Smooth muscle cell (in vitro differentiated cells): ENCODE measurements at regions not wholly inside any gene's neighbourhood (a gene's known extent, or its start where the extent isn't known, plus 50 kb on each side); places are given as distances from the start of the nearest gene placed in this dataset.

Source experiments
- DNase-seq: peaks from one replicate; lab custom pipeline; 2025; ENCODE audit not compliant: unreplicated experiment; lab: John Stamatoyannopoulos, UW
- H2AFZ ChIP-seq: fragments of 200-600 bp; sonication (generic); 2 replicates; pipeline ENCODE4 v1.6.0; 2016; ENCODE audit warnings: antibody characterized with exemption, low read depth, mild to moderate bottlenecking
- H3F3A ChIP-seq: fragments of 200-600 bp; sonication (generic); 2 replicates; pipeline ENCODE4 v1.6.0; 2017; ENCODE audit warnings: antibody characterized with exemption, low read depth
- H3K27ac ChIP-seq: fragments of 200-600 bp; sonication (generic); 2 replicates; pipeline ENCODE4 v1.5.1; 2016; ENCODE audit warnings: low read depth, mild to moderate bottlenecking
- H3K27me3 ChIP-seq: fragments of 200-600 bp; sonication (generic); 2 replicates; pipeline ENCODE4 v1.6.1; 2016; ENCODE audit warnings: low read depth, mild to moderate bottlenecking
- H3K36me3 ChIP-seq: fragments of 200-600 bp; sonication (generic); 2 replicates; pipeline ENCODE4 v1.5.1; 2016; ENCODE audit warnings: low read depth
- H3K4me1 ChIP-seq: fragments of 200-600 bp; sonication (generic); 2 replicates; pipeline ENCODE4 v1.5.1; 2016; ENCODE audit warnings: low read depth
- H3K4me2 ChIP-seq: fragments of 200-600 bp; sonication (generic); 2 replicates; pipeline ENCODE4 v1.6.0; 2016; ENCODE audit warnings: mild to moderate bottlenecking
- H3K4me3 ChIP-seq: fragments of 200-600 bp; sonication (generic); 2 replicates; pipeline ENCODE4 v1.5.1; 2016; ENCODE audit warnings: mild to moderate bottlenecking
- H3K79me2 ChIP-seq: fragments of 200-600 bp; sonication (generic); 2 replicates; pipeline ENCODE4 v1.6.0; 2016; ENCODE audit warnings: low read depth, mild to moderate bottlenecking
- H3K9ac ChIP-seq: fragments of 200-600 bp; sonication (generic); 2 replicates; pipeline ENCODE4 v1.6.0; 2016; ENCODE audit warnings: low read depth
- H3K9me3 ChIP-seq: fragments of 200-600 bp; sonication (generic); replicated peaks from 2 replicates; pipeline ENCODE4 v1.5.1; 2016; ENCODE audit warnings: low read depth
- H4K20me1 ChIP-seq: fragments of 200-600 bp; sonication (generic); 2 replicates; pipeline ENCODE4 v1.6.0; 2016; ENCODE audit warnings: low read depth
- WGBS: methylation state at CpG from one replicate; pipeline ENCODE4 v1.1.7; 2016; ENCODE audit warnings: low lambda C conversion rate; 5-methylcytosine and 5-hydroxymethylcytosine counted together
- TF ChIP-seq, protein P1 (sequence below): fragments of 200-600 bp; sonication (generic); IDR thresholded peaks from 2 replicates; pipeline ENCODE4 v1.5.1; 2017; ENCODE audit warnings: borderline replicate concordance, mild to moderate bottlenecking, antibody characterized with exemption; ENCODE audit not compliant: insufficient read depth, poor library complexity, severe bottlenecking

DNA sequence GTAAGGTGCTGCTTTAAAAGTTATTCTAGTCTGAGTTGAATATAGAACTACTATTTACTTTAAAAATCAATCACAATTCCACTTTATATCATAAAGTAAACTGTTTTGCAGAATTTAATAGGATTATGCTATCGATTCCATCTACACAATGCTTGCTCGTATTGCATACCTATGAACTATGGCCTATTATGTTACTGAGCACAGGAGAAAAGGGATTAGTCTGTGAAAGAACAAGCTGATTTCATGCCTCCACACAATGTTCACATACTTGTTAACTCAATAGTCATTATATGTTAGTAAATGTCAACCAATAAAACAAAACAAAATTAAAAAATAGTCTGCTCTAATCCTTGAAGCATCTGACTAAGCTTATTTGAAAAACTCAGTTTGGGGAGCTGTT lies 223.6 kb downstream of the PCDH10 start:
- Histone ChIP-seq H3K4me1 (no peaks in the 10 kb centered on the region), H3K27ac (no peak overlapping the region), H3K9me3 (no peaks in the 10 kb centered on the region), H3K4me2 (no peak overlapping the region), H3K27me3 (no peaks in the 10 kb centered on the region), H3F3A (no peaks in the 10 kb centered on the region), H2AFZ (no peak overlapping the region), H3K79me2 (no peaks in the 10 kb centered on the region), H4K20me1 (no peaks in the 10 kb centered on the region), H3K9ac (no peak overlapping the region), H3K36me3 (no peaks in the 10 kb centered on the region), H3K4me3 (no peak overlapping the region)
- 97% methylated on average over 2 of the region's 2 CpGs for WGBS
- no peak for DNase-seq
- TF ChIP-seq, protein P1, sequence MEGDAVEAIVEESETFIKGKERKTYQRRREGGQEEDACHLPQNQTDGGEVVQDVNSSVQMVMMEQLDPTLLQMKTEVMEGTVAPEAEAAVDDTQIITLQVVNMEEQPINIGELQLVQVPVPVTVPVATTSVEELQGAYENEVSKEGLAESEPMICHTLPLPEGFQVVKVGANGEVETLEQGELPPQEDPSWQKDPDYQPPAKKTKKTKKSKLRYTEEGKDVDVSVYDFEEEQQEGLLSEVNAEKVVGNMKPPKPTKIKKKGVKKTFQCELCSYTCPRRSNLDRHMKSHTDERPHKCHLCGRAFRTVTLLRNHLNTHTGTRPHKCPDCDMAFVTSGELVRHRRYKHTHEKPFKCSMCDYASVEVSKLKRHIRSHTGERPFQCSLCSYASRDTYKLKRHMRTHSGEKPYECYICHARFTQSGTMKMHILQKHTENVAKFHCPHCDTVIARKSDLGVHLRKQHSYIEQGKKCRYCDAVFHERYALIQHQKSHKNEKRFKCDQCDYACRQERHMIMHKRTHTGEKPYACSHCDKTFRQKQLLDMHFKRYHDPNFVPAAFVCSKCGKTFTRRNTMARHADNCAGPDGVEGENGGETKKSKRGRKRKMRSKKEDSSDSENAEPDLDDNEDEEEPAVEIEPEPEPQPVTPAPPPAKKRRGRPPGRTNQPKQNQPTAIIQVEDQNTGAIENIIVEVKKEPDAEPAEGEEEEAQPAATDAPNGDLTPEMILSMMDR, result no peak

DNA sequence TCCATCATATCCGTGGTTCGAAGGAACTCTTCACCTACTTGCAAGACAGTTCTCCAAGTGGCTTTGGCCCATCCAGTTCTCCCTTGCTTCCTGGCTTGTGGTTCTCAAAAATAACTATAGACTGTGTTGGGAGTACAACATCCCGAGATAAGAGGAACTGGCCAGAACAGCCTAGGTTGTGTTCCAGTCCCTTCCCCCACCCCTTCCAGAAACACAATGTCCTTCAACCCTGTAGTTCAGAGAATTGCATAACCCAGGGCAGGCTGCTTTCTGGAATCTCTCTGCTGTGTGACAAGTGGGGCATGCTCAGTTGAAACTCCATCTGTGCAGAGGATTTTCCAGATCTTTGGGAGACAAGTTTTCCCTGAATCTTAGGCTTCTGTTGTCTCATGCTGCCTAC lies 206.5 kb downstream of the PCDH10 start:
- TF ChIP-seq, protein P1, result no peak
- WGBS, result 87% methylated on average over 3 of the region's 3 CpGs

DNA sequence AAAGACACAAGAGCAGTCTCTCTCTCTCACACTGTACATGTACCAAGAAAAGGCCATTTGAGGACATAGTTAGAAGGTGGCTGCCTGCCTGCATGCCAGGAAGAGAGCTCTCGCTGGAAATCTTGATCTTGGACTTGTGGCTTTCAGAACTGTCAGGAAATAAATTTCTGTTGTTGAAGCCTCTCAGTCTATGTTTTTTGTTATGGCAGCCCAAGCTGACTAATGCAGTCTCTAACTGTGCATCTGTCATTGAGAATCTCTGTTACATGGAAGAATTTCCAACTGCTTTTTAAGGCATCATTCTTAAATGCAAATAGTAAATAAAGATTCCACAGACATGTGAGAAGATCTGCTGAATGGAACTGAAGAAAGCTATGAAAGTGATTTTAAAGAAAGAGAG lies 198.3 kb downstream of the PCDH10 start:
- Histone ChIP-seq H3K27ac (no peak overlapping the region), H3K4me2 (no peak overlapping the region), H3K36me3 (no peaks in the 10 kb centered on the region), H3K9ac (no peak overlapping the region), H3F3A (no peaks in the 10 kb centered on the region), H2AFZ (no peak overlapping the region), H4K20me1 (no peaks in the 10 kb centered on the region), H3K4me3 (no peak overlapping the region), H3K4me1 (no peaks in the 10 kb centered on the region), H3K27me3 (no peaks in the 10 kb centered on the region), H3K79me2 (no peaks in the 10 kb centered on the region), H3K9me3 (no peaks in the 10 kb centered on the region)
- no peak for DNase-seq
- TF ChIP-seq, protein P1, result no peak
- 81% methylated on average over 1 of the region's 1 CpG for WGBS

More for the DNA sequence above, 206.5 kb downstream of the PCDH10 start:
- H2AFZ ChIP-seq, result no peak overlapping the region
- H3F3A ChIP-seq, result no peaks in the 10 kb centered on the region
- H3K4me1 ChIP-seq, result no peaks in the 10 kb centered on the region
- no peaks in the 10 kb centered on the region for H3K27me3 ChIP-seq
- no peak overlapping the region for H3K27ac ChIP-seq
- DNase-seq, result no peak
- no peak overlapping the region for H3K4me3 ChIP-seq
- no peaks in the 10 kb centered on the region for H3K79me2 ChIP-seq
- H3K4me2 ChIP-seq, result no peak overlapping the region
- no peaks in the 10 kb centered on the region for H4K20me1 ChIP-seq
- no peaks in the 10 kb centered on the region for H3K9me3 ChIP-seq
- no peaks in the 10 kb centered on the region for H3K36me3 ChIP-seq
- H3K9ac ChIP-seq, result no peak overlapping the region

DNA sequence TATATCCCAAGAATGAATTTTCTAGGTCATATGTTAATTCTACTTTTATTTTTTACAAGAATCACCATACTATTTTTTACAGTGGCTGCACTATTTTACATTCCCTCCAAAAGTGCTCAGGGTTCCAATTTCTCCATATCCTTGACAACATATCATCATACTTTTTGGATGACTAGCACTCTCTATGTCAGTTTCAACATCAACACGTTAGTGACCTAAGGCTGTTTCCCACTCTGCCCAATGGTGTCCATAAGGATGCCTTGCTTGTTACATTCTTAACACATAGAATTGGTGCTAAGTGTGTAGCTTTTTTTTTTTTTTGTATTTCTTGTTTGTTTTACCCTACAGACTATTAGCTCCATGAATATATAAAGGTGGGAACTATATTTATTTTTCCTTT lies 175.4 kb downstream of the PCDH10 start:
- 89% methylated on average over 1 of the region's 1 CpG for WGBS
- Histone ChIP-seq H3K4me1 (no peaks in the 10 kb centered on the region), H3K27ac (no peak overlapping the region), H3K9me3 (no peaks in the 10 kb centered on the region), H3K79me2 (no peaks in the 10 kb centered on the region), H2AFZ (no peak overlapping the region), H3K36me3 (no peaks in the 10 kb centered on the region), H3K4me2 (no peak overlapping the region), H3F3A (no peaks in the 10 kb centered on the region), H4K20me1 (no peaks in the 10 kb centered on the region), H3K27me3 (no peaks in the 10 kb centered on the region), H3K4me3 (no peak overlapping the region), H3K9ac (no peak overlapping the region)
- TF ChIP-seq, protein P1, result no peak
- no peak for DNase-seq
